HCT116 (cell line): ENCODE measurements at regions not wholly inside any gene's neighbourhood (a gene's known extent, or its start where the extent isn't known, plus 50 kb on each side); places are given as distances from the start of the nearest gene placed in this dataset.

Source experiments
- ATAC-seq: fragments of 200-7000 bp; cut with Tn5 transposase; 2 replicates; pipeline ENCODE4 v1.9.1; 2020; ENCODE audit warnings: mild to moderate bottlenecking, moderate library complexity
- BruUV-seq: library from RNA; stranded (reverse); fragments of 400-500 nt; replicated peaks from 2 replicates; lab custom pipeline; 2021; lab: Mats Ljungman, UMichigan
- CTCF ChIA-PET: fragments of 300-600 bp; sonication (Branson Sonifier 250); formaldehyde crosslinking; loops from one replicate; lab custom pipeline; 2021; ENCODE audit warnings: antibody characterized with exemption; lab: Charles Lee
- POLR2A ChIA-PET: fragments of 300-600, 350-600 bp; sonication (Branson Sonifier 250); formaldehyde crosslinking; loops from one replicate; lab custom pipeline; 2021; ENCODE audit warnings: antibody characterized with exemption; lab: Charles Lee
- RAD21 ChIA-PET, 2 experiments: fragments of 300-600 bp; sonication (Branson Sonifier 250); formaldehyde crosslinking; loops; one replicate each; lab custom pipeline; 2023; ENCODE audit warnings: low total read pairs in 2 of 2; ENCODE audit not compliant: uncharacterized antibody in 2 of 2, unreplicated experiment in 2 of 2, low non-redundant PET in 1 of 2; lab: Charles Lee
- DNase-seq: peaks from one replicate; pipeline ENCODE4 v3.0.0-alpha.2; 2010; ENCODE audit warnings: low read depth, low spot score
- H2AFZ ChIP-seq: fragments of 200-600 bp; shearing (Covaris generic), sonication (generic); 2 replicates; pipeline ENCODE4 v1.6.1; 2017; ENCODE audit warnings: low read depth, mixed run types, mixed read lengths, antibody characterized with exemption, low read length; ENCODE audit not compliant: poor library complexity, severe bottlenecking
- H3K27ac ChIP-seq: 2 replicates; pipeline ENCODE4 v1.5.1; 2012; ENCODE audit warnings: low read depth, low read length
- H3K27me3 ChIP-seq: fragments of 200-600 bp; sonication (generic); 2 replicates; pipeline ENCODE4 v1.6.1; 2016; ENCODE audit warnings: mixed run types, low read length, mixed read lengths; ENCODE audit not compliant: insufficient read depth
- H3K36me3 ChIP-seq, 2 experiments: fragments of 200-500 bp in 1 of 2; fragments of 200-600 bp in 1 of 2; sonication (Bioruptor generic) in 1 of 2; sonication (generic) in 1 of 2; 2 replicates each; pipeline versions ENCODE4 v1.5.1 to v1.6.1; 2014 to 2016; ENCODE audit warnings: low read length in 2 of 2, inconsistent platforms in 1 of 2, mixed read lengths in 1 of 2, mixed run types in 1 of 2; ENCODE audit not compliant: insufficient read depth in 2 of 2, control insufficient read depth in 1 of 2
- H3K4me1 ChIP-seq, 2 experiments: fragments of 200-600 bp in 1 of 2; sonication (generic) in 1 of 2; 2 replicates each; pipeline versions ENCODE4 v1.5.1 to v1.6.1; 2012 to 2017; ENCODE audit warnings: low read length in 2 of 2, inconsistent platforms in 1 of 2, mild to moderate bottlenecking in 1 of 2, mixed read lengths in 1 of 2, mixed run types in 1 of 2, moderate library complexity in 1 of 2; ENCODE audit not compliant: insufficient read depth in 2 of 2, control insufficient read depth in 1 of 2
- H3K4me2 ChIP-seq: fragments of 200-600 bp; sonication (generic); 2 replicates; pipeline ENCODE4 v1.6.1; 2017; ENCODE audit warnings: mixed run types, low read length, mixed read lengths
- H3K4me3 ChIP-seq, 2 experiments: fragments of 200-600 bp in 1 of 2; sonication (generic) in 1 of 2; replicated peaks in 1 of 2; 2 replicates each; pipeline ENCODE4 v1.5.1; 2011 to 2016; ENCODE audit warnings: low read length in 2 of 2, control low read depth in 1 of 2, low read depth in 1 of 2, mild to moderate bottlenecking in 1 of 2, mixed read lengths in 1 of 2, mixed run types in 1 of 2
- H3K79me2 ChIP-seq: fragments of 200-600 bp; sonication (generic); 2 replicates; pipeline ENCODE4 v1.6.1; 2017; ENCODE audit warnings: mild to moderate bottlenecking, mixed run types, low read length, moderate library complexity, mixed read lengths; ENCODE audit not compliant: insufficient read depth
- H3K9ac ChIP-seq: fragments of 200-600 bp; sonication (generic); 2 replicates; pipeline ENCODE4 v1.6.1; 2016; ENCODE audit warnings: low read length, mixed read lengths
- H3K9me2 ChIP-seq: fragments of 200-600 bp; sonication (generic), shearing (Covaris generic); 2 replicates; pipeline ENCODE4 v1.6.1; 2017; ENCODE audit warnings: mixed run types, mild to moderate bottlenecking, moderate library complexity; ENCODE audit not compliant: insufficient read depth
- H3K9me3 ChIP-seq, 2 experiments: fragments of 200-500 bp in 1 of 2; fragments of 200-600 bp in 1 of 2; sonication (Bioruptor generic) in 1 of 2; sonication (generic) in 1 of 2; 2 replicates each; pipeline ENCODE4 v1.6.1; 2014 to 2017; ENCODE audit warnings: low read length in 2 of 2, mixed read lengths in 2 of 2, inconsistent platforms in 1 of 2, low read depth in 1 of 2, mild to moderate bottlenecking in 1 of 2, mixed run types in 1 of 2, moderate library complexity in 1 of 2; ENCODE audit not compliant: control insufficient read depth in 1 of 2, insufficient read depth in 1 of 2
- H4K20me1 ChIP-seq: fragments of 200-600 bp; sonication (generic), shearing (Covaris generic); 2 replicates; pipeline ENCODE4 v1.6.1; 2017; ENCODE audit warnings: mixed run types, mild to moderate bottlenecking, moderate library complexity; ENCODE audit not compliant: insufficient read depth
- CEBPB ChIP-seq: IDR thresholded peaks from 2 replicates; pipeline ENCODE4 v1.6.1; 2012; ENCODE audit warnings: low read depth
- EGR1 ChIP-seq: IDR thresholded peaks from 2 replicates; pipeline ENCODE4 v1.6.1; 2012; ENCODE audit warnings: low read depth
- ELF1 ChIP-seq: IDR thresholded peaks from 2 replicates; pipeline ENCODE4 v1.6.1; 2012; ENCODE audit warnings: low read depth, borderline replicate concordance
- EZH2 ChIP-seq: fragments of 200-600 bp; sonication (generic); IDR thresholded peaks from 2 replicates; pipeline ENCODE4 v1.6.1; 2017; ENCODE audit warnings: antibody characterized with exemption, mixed run types
- EZH2phosphoT487 ChIP-seq: fragments of 200-600 bp; IDR thresholded peaks from 2 replicates; pipeline ENCODE4 v1.6.1; 2018; ENCODE audit warnings: antibody characterized with exemption, borderline replicate concordance
- FOSL1 ChIP-seq: IDR thresholded peaks from 2 replicates; pipeline ENCODE4 v1.6.1; 2012; ENCODE audit warnings: low read depth
- JUND ChIP-seq: IDR thresholded peaks from 2 replicates; pipeline ENCODE4 v1.6.1; 2012
- POLR2AphosphoS5 ChIP-seq: IDR thresholded peaks from 2 replicates; pipeline ENCODE4 v1.6.1; 2011; ENCODE audit warnings: mild to moderate bottlenecking, low read depth, low read length, moderate library complexity
- SRF ChIP-seq: IDR thresholded peaks from 2 replicates; pipeline ENCODE4 v1.6.1; 2012; ENCODE audit warnings: low read depth
- TCF7L2 ChIP-seq: IDR thresholded peaks from 2 replicates; pipeline ENCODE4 v1.7.0; 2011; ENCODE audit warnings: borderline replicate concordance, inconsistent platforms; ENCODE audit not compliant: insufficient read depth, insufficient read length; ENCODE audit errors: extremely low read depth
- YY1 ChIP-seq: IDR thresholded peaks from 2 replicates; pipeline ENCODE4 v1.6.1; 2011; ENCODE audit warnings: low read length, low read depth, moderate library complexity, mild to moderate bottlenecking; ENCODE audit not compliant: insufficient replicate concordance; ENCODE audit errors: extremely low read depth
- intact Hi-C: fragments of 100-400 bp; cut with micrococcal nuclease; formaldehyde crosslinking; loops from 2 replicates; pipeline ENCODE4 v1.10.0; 2022
- TF ChIP-seq, protein P1 (sequence below): IDR thresholded peaks from 2 replicates; pipeline ENCODE4 v1.6.1; 2012
- TF ChIP-seq, protein P2 (sequence below), 3 experiments: fragments of 200-600 bp in 1 of 3; sonication (generic) in 1 of 3; IDR thresholded peaks in 2 of 3; conservative IDR thresholded peaks in 1 of 3; 2 replicates each; pipeline ENCODE4 v1.5.1; 2012 to 2017; ENCODE audit warnings: low read depth in 2 of 3, low read length in 2 of 3, antibody characterized with exemption in 1 of 3, borderline replicate concordance in 1 of 3, control low read depth in 1 of 3, mild to moderate bottlenecking in 1 of 3, mixed read lengths in 1 of 3, mixed run types in 1 of 3, moderate library complexity in 1 of 3; ENCODE audit not compliant: insufficient read depth in 1 of 3

DNA sequence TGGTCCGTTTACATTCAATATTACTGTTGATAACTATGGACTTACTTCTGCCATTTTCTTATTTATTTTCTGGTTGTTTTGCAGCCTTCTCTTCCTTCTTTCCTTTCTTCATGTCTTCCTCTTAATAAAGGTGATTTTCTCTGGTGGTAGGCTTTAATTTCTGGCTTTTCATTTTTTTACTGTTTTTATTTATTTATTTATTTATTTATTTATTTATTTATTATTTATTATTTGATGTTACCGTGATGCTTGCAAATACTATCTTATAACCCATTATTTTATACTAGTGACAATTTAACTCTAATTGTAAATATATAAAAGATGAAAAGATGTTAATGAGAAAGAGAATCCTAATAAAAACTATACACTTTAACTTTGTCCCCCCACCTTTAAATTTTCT, 112.8 kb downstream of the SPIN3 start:
- no peak overlapping the region for H3K4me3 ChIP-seq
- no peaks in the 10 kb centered on the region for H3K9me2 ChIP-seq
- CTCF ChIA-PET, result no interaction called here
- no peaks in the 10 kb centered on the region for H3K79me2 ChIP-seq
- H2AFZ ChIP-seq, result no peak overlapping the region
- H3K4me2 ChIP-seq, result no peak overlapping the region
- no peak overlapping the region for H3K9ac ChIP-seq
- RAD21 ChIA-PET, result no interaction called here
- BruUV-seq, result no TSS peak
- no peak overlapping the region for H3K27ac ChIP-seq
- DNase-seq, result no peak
- H3K4me1 ChIP-seq, result no peaks in the 10 kb centered on the region
- intact Hi-C loops, result no loop called here
- H4K20me1 ChIP-seq, result no peaks in the 10 kb centered on the region
- no peaks in the 10 kb centered on the region for H3K27me3 ChIP-seq
- no peaks in the 10 kb centered on the region for H3K36me3 ChIP-seq
- no peaks in the 10 kb centered on the region for H3K9me3 ChIP-seq
- TF ChIP-seq EZH2, result no peak
- no peak for TF ChIP-seq JUND
- TF ChIP-seq ELF1, result no peak
- no peak for TF ChIP-seq FOSL1
- TF ChIP-seq CEBPB, result no peak
- no peak for TF ChIP-seq EGR1
- TF ChIP-seq SRF, result no peak
- TF ChIP-seq, protein P1, sequence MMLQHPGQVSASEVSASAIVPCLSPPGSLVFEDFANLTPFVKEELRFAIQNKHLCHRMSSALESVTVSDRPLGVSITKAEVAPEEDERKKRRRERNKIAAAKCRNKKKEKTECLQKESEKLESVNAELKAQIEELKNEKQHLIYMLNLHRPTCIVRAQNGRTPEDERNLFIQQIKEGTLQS, result no peak
- no peak for TF ChIP-seq EZH2phosphoT487
- no peak for TF ChIP-seq POLR2AphosphoS5
- TF ChIP-seq TCF7L2, result no peak
- TF ChIP-seq, protein P2, sequence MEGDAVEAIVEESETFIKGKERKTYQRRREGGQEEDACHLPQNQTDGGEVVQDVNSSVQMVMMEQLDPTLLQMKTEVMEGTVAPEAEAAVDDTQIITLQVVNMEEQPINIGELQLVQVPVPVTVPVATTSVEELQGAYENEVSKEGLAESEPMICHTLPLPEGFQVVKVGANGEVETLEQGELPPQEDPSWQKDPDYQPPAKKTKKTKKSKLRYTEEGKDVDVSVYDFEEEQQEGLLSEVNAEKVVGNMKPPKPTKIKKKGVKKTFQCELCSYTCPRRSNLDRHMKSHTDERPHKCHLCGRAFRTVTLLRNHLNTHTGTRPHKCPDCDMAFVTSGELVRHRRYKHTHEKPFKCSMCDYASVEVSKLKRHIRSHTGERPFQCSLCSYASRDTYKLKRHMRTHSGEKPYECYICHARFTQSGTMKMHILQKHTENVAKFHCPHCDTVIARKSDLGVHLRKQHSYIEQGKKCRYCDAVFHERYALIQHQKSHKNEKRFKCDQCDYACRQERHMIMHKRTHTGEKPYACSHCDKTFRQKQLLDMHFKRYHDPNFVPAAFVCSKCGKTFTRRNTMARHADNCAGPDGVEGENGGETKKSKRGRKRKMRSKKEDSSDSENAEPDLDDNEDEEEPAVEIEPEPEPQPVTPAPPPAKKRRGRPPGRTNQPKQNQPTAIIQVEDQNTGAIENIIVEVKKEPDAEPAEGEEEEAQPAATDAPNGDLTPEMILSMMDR (IDR thresholded peaks at IDR 0.05 in 2 of 3, conservative IDR thresholded peaks at IDR 0.05 in 1 of 3; ENCODE audit: borderline replicate concordance in 1 of 3, insufficient read depth in 1 of 3, low read depth in 2 of 3, low read length in 2 of 3), result no peak
- no peak for TF ChIP-seq YY1
- TF ChIP-seq, all 23 proteins: peak for 0
- POLR2A ChIA-PET, result no interaction called here
- ATAC-seq, result no peak
